ENCODE measurements at regions not wholly inside any gene's neighbourhood (a gene's known extent, or its start where the extent isn't known, plus 50 kb on each side); places are given as distances from the start of the nearest gene placed in this dataset.
"Not testable (repeated sequence)": the region's sequence is repeated elsewhere in the genome, so short reads cannot be mapped to it uniquely, and the experiment has no call there.

- no peak for TF ChIP-seq CTCF (IDR thresholded peaks at IDR 0.05; ENCODE audit: low read depth, low read length, missing control alignments)
- no peak overlapping the region for H3K4me3 ChIP-seq (ENCODE audit: low read depth, low read length)
- no peak for DNase-seq (ENCODE audit: low read depth)
These were observed 146.6 kb downstream of the CSNK2A3 start for GRCh38 chr11:11206484-11206883.

GRCh38 chr11:11202885-11203284 lies 150.2 kb downstream of the CSNK2A3 start:
- TF ChIP-seq CTCF (IDR thresholded peaks at IDR 0.05; ENCODE audit: low read depth, low read length, missing control alignments), result no peak
- no peak overlapping the region for H3K4me3 ChIP-seq (ENCODE audit: low read depth, low read length)
- DNase-seq (ENCODE audit: low read depth), result no peak

GRCh38 chr11:11201302-11201701 lies 151.7 kb downstream of the CSNK2A3 start:
- H3K4me3 ChIP-seq (ENCODE audit: low read depth, low read length); DNase-seq (ENCODE audit: low read depth): not testable (repeated sequence)

GRCh38 chr11:11192541-11192940 lies 160.5 kb downstream of the CSNK2A3 start:
- no peak for DNase-seq (ENCODE audit: low read depth)
- TF ChIP-seq CTCF (IDR thresholded peaks at IDR 0.05; ENCODE audit: low read depth, low read length, missing control alignments), result no peak
- no peak overlapping the region for H3K4me3 ChIP-seq (ENCODE audit: low read depth, low read length)

GRCh38 chr11:11189506-11189905 lies 163.5 kb downstream of the CSNK2A3 start:
- no peak overlapping the region for H3K4me3 ChIP-seq (ENCODE audit: low read depth, low read length)
- no peak for TF ChIP-seq CTCF (IDR thresholded peaks at IDR 0.05; ENCODE audit: low read depth, low read length, missing control alignments)
- DNase-seq (ENCODE audit: low read depth), result no peak

- DNase-seq (ENCODE audit: low read depth), result no peak
- TF ChIP-seq CTCF (IDR thresholded peaks at IDR 0.05; ENCODE audit: low read depth, low read length, missing control alignments), result no peak
- H3K4me3 ChIP-seq (ENCODE audit: low read depth, low read length), result no peak overlapping the region
These were observed 166.8 kb downstream of the CSNK2A3 start for GRCh38 chr11:11186249-11186648.

- no peak for DNase-seq (ENCODE audit: low read depth)
- H3K4me3 ChIP-seq (ENCODE audit: low read depth, low read length), result no peak overlapping the region
- no peak for TF ChIP-seq CTCF (IDR thresholded peaks at IDR 0.05; ENCODE audit: low read depth, low read length, missing control alignments)
These were observed 170.8 kb downstream of the CSNK2A3 start for GRCh38 chr11:11182261-11182660.

All from GM12864 (cell line).